ENCODE measurements at regions not wholly inside any gene's neighbourhood (a gene's known extent, or its start where the extent isn't known, plus 50 kb on each side); places are given as distances from the start of the nearest gene placed in this dataset.

DNA sequence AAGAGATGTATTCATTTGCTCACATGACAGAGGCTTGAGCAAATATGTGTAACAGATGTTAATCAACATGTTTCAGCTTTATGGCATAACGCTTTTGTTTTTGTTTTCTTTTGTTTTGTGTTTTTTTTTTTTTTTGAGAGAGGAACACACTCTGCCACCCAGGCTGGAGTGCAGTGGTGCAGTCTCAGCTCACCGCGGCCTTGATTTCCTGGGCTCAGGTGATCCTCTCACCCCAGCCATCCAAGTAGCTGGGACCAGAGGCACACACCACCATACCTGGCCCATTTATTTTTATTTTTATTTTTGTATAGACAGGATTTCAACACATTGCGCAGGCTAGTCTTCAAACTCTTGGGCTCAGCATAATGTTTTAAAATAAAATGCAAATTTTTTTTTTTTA is 1504.4 kb upstream of the CADM2 start:
- no peaks in the 10 kb centered on the region for H3K79me2 ChIP-seq (ENCODE audit: insufficient read depth, low read depth, low read length)
- DNase-seq (ENCODE audit: low spot score), result no peak
- no peak for TF ChIP-seq EZH2phosphoT487 (IDR thresholded peaks at IDR 0.05; ENCODE audit: borderline replicate concordance, low read depth, low read length)
- TF ChIP-seq, protein P1, sequence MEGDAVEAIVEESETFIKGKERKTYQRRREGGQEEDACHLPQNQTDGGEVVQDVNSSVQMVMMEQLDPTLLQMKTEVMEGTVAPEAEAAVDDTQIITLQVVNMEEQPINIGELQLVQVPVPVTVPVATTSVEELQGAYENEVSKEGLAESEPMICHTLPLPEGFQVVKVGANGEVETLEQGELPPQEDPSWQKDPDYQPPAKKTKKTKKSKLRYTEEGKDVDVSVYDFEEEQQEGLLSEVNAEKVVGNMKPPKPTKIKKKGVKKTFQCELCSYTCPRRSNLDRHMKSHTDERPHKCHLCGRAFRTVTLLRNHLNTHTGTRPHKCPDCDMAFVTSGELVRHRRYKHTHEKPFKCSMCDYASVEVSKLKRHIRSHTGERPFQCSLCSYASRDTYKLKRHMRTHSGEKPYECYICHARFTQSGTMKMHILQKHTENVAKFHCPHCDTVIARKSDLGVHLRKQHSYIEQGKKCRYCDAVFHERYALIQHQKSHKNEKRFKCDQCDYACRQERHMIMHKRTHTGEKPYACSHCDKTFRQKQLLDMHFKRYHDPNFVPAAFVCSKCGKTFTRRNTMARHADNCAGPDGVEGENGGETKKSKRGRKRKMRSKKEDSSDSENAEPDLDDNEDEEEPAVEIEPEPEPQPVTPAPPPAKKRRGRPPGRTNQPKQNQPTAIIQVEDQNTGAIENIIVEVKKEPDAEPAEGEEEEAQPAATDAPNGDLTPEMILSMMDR (conservative IDR thresholded peaks at IDR 0.05; ENCODE audit: low read length), result no peak
- no peaks in the 10 kb centered on the region for H3K9me3 ChIP-seq (ENCODE audit: low read length)
- H3K4me1 ChIP-seq (ENCODE audit: insufficient read depth, low read length, poor library complexity, severe bottlenecking), result no peaks in the 10 kb centered on the region
- H3K4me2 ChIP-seq (ENCODE audit: low read length), result no peak overlapping the region
- no peak overlapping the region for H3K4me3 ChIP-seq (ENCODE audit: low read depth, low read length, poor library complexity, severe bottlenecking)
- intact Hi-C loops (cut with micrococcal nuclease; ENCODE audit: unreplicated experiment), result no loop called here
- H3K36me3 ChIP-seq (ENCODE audit: insufficient read depth, low read length), result no peaks in the 10 kb centered on the region
- no peak overlapping the region for H3K27ac ChIP-seq (ENCODE audit: low read depth, low read length, poor library complexity, severe bottlenecking)
- no peak overlapping the region for H2AFZ ChIP-seq (ENCODE audit: low read length)
- no peaks in the 10 kb centered on the region for H3K9me2 ChIP-seq (ENCODE audit: insufficient read depth, low read length)
- no peaks in the 10 kb centered on the region for H4K20me1 ChIP-seq (ENCODE audit: insufficient read depth, low read length)
- ChIA-PET CTCF (ENCODE audit: unreplicated experiment) (no interaction called here), POLR2A (interaction anchor here (0.6 kb wide), 1 partner anchor 53 kb away, joined by 3 read pairs; no protein-coding TSS in a partner anchor)
- BruUV-seq (replicated peaks), result no TSS peak

DNA sequence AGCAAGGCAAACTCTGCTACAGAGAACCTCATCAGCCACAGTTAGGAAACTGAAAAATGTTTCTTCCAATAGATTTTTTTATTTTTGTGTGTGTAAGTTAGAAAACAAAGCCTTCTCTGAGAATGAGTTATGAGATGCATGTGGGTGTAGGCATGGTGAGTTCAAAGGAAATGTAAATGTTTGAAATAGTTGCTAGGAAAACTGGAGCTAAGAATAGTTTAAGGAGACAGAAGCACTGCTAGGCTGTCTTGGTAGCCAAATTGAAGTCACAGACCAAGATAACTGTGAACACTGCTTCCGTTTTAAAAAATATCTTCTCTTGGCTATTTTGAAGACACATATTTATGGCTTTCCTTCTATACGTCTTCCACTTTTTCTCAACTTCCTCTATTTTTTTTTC is 1501.2 kb upstream of the CADM2 start:
- no peaks in the 10 kb centered on the region for H3K9me2 ChIP-seq (ENCODE audit: insufficient read depth, low read length)
- intact Hi-C loops (cut with micrococcal nuclease; ENCODE audit: unreplicated experiment), result no loop called here
- H3K4me3 ChIP-seq (ENCODE audit: low read depth, low read length, poor library complexity, severe bottlenecking), result no peak overlapping the region
- no peaks in the 10 kb centered on the region for H3K4me1 ChIP-seq (ENCODE audit: insufficient read depth, low read length, poor library complexity, severe bottlenecking)
- no peak overlapping the region for H3K27ac ChIP-seq (ENCODE audit: low read depth, low read length, poor library complexity, severe bottlenecking)
- no peak overlapping the region for H3K4me2 ChIP-seq (ENCODE audit: low read length)
- no peaks in the 10 kb centered on the region for H3K79me2 ChIP-seq (ENCODE audit: insufficient read depth, low read depth, low read length)
- no peak for TF ChIP-seq EZH2phosphoT487 (IDR thresholded peaks at IDR 0.05; ENCODE audit: borderline replicate concordance, low read depth, low read length)
- no TSS peak for BruUV-seq (replicated peaks)
- no peak for DNase-seq (ENCODE audit: low spot score)
- ChIA-PET CTCF (ENCODE audit: unreplicated experiment) (no interaction called here), POLR2A (no interaction called here)
- H4K20me1 ChIP-seq (ENCODE audit: insufficient read depth, low read length), result no peaks in the 10 kb centered on the region
- no peaks in the 10 kb centered on the region for H3K36me3 ChIP-seq (ENCODE audit: insufficient read depth, low read length)
- no peak overlapping the region for H2AFZ ChIP-seq (ENCODE audit: low read length)
- H3K9me3 ChIP-seq (ENCODE audit: low read length), result no peaks in the 10 kb centered on the region

DNA sequence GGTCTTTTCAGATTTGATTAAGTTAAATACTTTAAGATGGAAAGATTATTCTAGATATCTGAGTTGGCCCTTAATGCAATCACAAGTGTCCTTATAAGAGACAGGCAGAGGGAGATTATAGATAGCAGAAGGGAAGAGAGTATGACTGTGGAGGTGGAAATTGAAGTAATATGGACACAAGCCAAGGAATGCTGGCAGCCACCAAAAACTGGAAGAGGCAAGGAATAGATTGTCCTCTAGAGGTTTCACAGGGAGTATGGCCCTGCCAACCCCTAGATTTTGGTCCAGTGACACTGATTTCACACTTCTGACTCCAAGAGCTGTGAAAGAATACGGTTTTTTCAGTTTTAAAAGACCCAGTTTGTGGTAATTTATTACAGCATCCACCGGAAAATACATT is 1498.7 kb upstream of the CADM2 start:
- CTCF ChIA-PET (ENCODE audit: unreplicated experiment), result no interaction called here

More for the DNA sequence above, 1498.7 kb upstream of the CADM2 start:
- TF ChIP-seq EZH2phosphoT487 (IDR thresholded peaks at IDR 0.05; ENCODE audit: borderline replicate concordance, low read depth, low read length), result no peak
- TF ChIP-seq, protein P1 (conservative IDR thresholded peaks at IDR 0.05; ENCODE audit: low read length), result no peak
- intact Hi-C loops (cut with micrococcal nuclease; ENCODE audit: unreplicated experiment), result no loop called here
- H3K79me2 ChIP-seq (ENCODE audit: insufficient read depth, low read depth, low read length), result no peaks in the 10 kb centered on the region
- POLR2A ChIA-PET, result no interaction called here
- no peak overlapping the region for H3K27ac ChIP-seq (ENCODE audit: low read depth, low read length, poor library complexity, severe bottlenecking)
- no peaks in the 10 kb centered on the region for H4K20me1 ChIP-seq (ENCODE audit: insufficient read depth, low read length)
- no peak for DNase-seq (ENCODE audit: low spot score)
- no peak overlapping the region for H3K4me2 ChIP-seq (ENCODE audit: low read length)
- H3K4me3 ChIP-seq (ENCODE audit: low read depth, low read length, poor library complexity, severe bottlenecking), result no peak overlapping the region
- no peak overlapping the region for H2AFZ ChIP-seq (ENCODE audit: low read length)
- no peaks in the 10 kb centered on the region for H3K36me3 ChIP-seq (ENCODE audit: insufficient read depth, low read length)
- no peaks in the 10 kb centered on the region for H3K9me3 ChIP-seq (ENCODE audit: low read length)
- no peaks in the 10 kb centered on the region for H3K9me2 ChIP-seq (ENCODE audit: insufficient read depth, low read length)
- BruUV-seq (replicated peaks), result no TSS peak
- no peaks in the 10 kb centered on the region for H3K4me1 ChIP-seq (ENCODE audit: insufficient read depth, low read length, poor library complexity, severe bottlenecking)

Data from OCI-LY7 (cell line).